ENCODE measurements at regions not wholly inside any gene's neighbourhood (a gene's known extent, or its start where the extent isn't known, plus 50 kb on each side); places are given as distances from the start of the nearest gene placed in this dataset.

GRCh38 chr2:234835738-234836137 lies 116.1 kb upstream of the SH3BP4 start:
- no peak for DNase-seq (ENCODE audit: low read depth)

- no peak for DNase-seq (ENCODE audit: low read depth)
These were observed 117.4 kb upstream of the SH3BP4 start for GRCh38 chr2:234834228-234834923.

DNA sequence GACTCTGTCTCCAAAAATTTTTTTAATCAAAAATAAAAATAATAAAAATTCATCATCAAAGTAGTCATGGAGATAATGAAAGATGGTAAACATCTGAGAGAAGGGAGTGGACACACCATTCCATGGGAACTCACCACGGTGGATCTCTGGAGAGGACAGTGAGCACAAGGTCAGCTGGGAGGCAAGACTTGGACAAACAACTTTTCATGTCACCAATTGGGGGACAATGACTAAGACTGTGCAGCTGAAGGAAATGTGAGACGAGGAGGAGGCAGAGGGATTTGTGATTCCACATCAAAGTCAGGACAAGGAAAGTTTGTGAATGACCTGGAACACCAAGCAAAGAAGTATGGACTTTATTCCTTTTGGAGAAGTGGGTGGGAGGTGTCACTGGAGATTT lies 121.0 kb upstream of the SH3BP4 start:
- DNase-seq (ENCODE audit: low read depth) = no peak

GRCh38 chr2:234829074-234829455 lies 122.8 kb upstream of the SH3BP4 start:
- no peak for DNase-seq (ENCODE audit: low read depth)

DNA sequence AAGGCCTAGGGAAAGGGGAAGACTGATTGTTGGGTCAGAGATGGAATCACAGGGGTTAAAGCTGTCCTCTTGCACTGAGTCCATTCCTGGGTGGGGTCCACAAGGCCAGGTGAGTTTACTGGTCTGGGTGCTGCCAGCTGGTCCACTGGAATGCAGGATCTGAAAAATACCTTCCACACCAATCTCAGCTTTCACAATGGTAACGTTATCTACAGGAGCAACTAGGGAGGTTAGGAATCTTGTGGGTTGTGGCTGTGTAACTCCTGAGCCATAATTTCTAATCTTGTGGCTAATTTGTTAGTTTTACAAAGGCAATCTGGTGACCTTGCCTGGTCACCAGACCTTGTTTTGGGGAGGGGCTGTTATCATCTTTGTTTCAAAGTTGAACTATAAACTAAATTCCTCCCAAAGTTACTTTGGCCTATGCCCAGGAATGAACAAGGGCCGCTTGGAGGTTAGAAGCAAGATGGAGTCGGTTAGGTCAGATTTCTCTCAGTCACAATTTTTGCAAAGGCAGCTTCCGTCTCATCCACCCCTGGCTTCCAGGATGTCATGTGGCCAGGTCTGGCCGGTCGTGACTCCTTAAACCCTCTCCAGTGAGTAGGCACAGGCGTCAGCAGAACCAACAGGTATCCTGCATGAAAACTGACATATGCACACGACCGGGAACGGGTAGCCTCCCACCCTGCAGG lies 123.3 kb upstream of the SH3BP4 start:
- no peak for DNase-seq (ENCODE audit: low read depth)

GRCh38 chr2:234827096-234827860 lies 124.5 kb upstream of the SH3BP4 start:
- DNase-seq (ENCODE audit: low read depth) = no peak

DNA sequence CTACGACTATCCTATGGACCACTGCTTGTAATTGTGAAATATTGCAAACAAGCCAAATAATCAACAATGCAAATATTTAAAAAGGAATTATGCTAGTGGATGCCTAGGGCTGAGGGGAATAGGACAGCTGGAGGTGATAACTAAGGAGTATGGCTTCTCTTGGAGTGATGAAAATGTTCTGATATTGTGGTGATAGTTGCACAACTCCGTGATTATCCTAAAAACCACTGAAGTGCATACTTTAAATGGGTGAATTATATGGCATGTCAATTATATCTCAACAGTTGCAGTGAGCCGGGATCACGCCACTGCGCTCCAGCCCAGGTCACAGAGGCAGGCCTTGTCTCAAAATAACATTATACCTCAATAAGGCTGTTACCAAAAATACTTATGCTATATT lies 125.1 kb upstream of the SH3BP4 start:
- DNase-seq (ENCODE audit: low read depth) = no peak

- no peak for DNase-seq (ENCODE audit: low read depth)
These were observed 126.2 kb upstream of the SH3BP4 start for GRCh38 chr2:234825616-234826015.

DNA sequence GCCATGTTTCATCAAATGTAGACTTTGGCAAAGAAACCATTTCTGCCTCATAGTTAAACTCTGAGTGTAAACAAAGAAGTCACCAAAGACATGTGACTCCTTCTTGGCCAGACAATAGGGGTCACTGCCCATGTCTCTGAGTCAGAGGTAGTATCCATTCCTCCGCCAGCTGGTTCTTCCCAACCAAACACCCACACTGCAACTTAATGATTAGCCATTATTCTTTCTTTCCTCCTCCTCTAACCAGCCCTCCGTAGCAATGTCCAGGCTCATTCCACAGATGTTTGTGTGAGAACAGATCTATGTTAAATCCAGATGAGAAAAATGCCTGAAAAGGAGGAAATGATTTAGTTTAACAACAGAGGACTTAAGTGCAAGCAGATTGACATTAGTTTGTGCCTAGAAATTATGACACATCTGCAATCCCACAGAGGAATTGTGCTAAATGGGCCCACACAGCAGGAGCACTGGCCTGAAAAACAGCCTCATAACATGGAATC lies 127.9 kb upstream of the SH3BP4 start:
- DNase-seq (ENCODE audit: low read depth) = no peak

- no peak for DNase-seq (ENCODE audit: low read depth)
These were observed 128.5 kb upstream of the SH3BP4 start for GRCh38 chr2:234823196-234823876.

DNA sequence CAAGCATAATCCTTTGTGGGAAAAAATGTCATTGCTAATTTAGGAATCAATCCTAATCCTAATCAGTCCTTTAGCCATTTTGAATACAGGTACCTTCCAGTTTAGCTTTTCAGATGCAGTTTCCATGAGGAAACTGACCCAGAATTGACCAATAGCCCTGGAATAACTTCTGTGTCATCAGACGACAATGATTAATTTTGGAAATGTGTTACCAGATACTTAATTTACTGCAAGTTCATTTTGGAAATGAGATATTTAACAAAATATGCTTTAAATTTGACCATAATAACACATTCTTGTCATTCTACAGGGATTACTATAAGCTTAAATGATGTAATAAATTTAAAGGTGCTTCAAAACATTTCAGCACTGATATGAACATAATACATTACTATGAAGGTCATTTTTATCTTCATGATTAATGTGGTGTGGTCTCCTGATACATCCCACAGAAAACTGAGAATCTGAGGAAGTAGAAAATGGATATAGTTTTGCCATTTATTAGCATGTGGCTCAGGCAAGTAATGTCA lies 129.8 kb upstream of the SH3BP4 start:
- DNase-seq (ENCODE audit: low read depth) = no peak

DNA sequence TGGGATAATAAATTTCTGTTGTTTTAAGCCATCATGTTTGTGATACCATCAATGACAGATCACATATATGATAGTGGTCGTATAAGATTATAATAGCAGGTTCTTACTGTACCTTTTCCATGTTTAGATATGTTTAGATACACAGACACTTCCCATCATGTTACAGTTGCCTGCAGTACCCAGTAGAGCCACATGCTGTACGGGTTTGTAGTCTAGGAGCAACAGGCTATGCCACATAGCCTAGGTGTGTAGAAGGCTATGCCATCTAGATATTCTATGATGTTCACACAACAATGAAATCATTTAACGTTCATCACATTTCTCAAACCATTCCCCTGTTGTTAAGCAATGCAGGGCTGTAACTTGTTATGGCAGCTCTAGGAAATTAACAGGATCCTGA lies 132.9 kb upstream of the SH3BP4 start:
- DNase-seq (ENCODE audit: low read depth) = no peak

GRCh38 chr2:234816491-234816890 lies 135.3 kb upstream of the SH3BP4 start:
- DNase-seq (ENCODE audit: low read depth) = no peak

DNA sequence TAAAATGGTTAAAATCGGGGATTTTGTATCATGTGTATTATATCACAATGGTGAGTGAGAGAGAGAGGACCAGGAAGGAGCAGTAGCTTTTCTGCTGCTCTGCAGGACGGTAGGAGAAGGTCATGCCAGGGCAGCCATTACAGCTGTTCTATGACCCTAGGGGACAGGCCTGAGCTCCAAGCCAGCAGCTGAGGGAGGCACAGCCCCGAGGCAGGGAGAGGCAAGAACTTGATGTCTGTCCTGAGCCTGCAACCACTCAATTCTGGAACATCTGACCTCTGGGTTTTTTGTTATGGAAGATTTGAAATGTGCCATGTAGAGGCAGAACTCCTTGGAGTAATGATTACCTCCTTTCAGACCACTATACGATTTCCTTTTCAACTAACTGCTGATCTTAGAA lies 135.8 kb upstream of the SH3BP4 start:
- no peak for DNase-seq (ENCODE audit: low read depth)

DNA sequence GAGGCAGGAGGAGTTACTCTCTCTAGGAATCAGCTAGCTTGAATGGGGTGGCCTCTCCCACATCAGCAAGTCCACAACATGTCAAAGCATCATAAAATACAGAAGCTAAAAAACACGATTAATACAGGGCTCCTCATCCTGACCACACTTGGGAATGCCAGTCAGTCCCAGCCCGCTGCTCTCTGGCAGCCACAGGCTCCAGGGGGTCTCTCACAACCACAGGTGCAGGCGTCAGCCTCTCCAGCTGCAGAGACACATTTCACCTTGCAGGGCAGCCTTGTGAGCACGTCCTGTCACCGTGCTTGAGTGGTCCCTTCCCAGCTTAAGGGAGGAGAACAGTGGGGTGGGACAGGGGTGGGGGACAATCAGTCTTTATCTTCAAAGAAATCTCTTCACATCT lies 137.4 kb upstream of the SH3BP4 start:
- DNase-seq (ENCODE audit: low read depth) = no peak

DNA sequence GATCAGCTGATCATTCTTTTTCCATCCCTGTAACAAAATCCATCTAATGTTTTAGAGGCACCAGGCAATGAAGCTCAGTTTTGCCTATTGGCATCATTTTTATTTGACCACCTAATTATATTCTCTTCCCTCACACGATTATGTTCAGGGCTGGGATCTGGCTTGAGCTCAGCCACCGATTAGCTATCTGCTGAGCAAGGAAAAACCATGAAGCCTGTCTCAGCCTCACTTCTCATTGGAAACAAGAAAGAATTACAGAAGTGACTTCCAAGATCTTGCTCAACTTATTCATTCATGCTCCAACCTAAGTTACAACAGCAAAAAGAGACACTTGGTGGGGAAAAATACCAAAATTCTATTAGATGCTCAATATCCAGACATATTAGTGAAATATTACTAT lies 139.0 kb upstream of the SH3BP4 start:
- DNase-seq (ENCODE audit: low read depth) = no peak

DNA sequence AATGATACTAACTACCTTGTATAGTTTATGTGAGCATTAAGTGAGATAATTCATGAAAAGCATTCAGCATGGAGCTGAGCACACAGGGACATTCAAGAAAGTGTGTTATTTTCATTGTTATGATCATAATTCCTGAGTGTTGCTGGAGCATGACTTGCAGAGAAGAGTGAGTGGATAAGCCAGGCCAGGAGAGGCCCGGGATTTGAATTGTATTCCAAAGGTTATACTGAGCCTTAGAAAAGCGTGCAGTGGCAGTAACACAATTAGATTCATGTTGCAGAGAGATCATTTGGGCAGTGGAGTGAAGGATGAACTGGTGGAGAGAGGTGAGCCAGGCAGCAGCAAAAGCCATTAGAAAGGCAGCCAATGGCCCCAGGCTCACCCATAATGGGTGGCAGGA lies 142.9 kb upstream of the SH3BP4 start:
- DNase-seq (ENCODE audit: low read depth) = no peak

GRCh38 chr2:234806818-234807217 lies 145.0 kb upstream of the SH3BP4 start:
- no peak for DNase-seq (ENCODE audit: low read depth)

DNA sequence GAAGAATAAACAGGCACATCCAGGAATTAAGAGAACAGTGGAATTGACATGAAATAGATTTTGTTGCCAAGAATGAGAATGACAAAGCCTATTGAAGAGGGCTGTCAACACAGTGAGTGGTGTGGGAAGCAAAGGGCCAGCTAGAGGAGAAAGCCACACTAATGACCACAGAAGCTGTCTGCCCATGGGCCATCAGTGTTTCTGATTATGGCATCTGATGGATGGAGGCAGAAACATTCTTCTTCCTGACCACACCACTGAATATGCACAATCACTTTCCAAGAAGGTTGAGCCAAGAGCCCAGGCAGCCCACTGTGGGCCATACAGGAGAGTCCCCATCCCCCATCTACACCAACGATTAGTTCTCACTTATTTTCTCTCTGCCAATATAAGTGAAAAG lies 146.0 kb upstream of the SH3BP4 start:
- DNase-seq (ENCODE audit: low read depth) = no peak

DNA sequence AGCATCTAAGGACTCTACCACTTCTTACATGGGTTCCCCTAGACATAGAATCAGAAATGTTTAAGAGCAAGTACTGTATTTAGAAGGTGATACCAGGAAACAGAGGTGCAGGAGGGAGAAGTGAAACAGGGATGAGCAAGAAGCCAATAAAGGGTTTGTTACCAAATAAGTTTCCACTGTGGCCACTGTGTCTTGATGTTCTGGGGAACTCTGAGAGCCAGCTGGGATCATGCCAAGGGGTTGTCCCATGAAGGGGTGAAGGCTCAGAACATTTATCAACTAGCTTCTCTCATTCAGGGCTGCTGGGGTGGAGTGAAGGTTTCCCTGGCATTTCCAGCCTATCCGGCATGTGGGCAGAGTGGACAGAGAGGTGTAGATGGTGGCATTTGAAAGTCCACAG lies 147.1 kb upstream of the SH3BP4 start:
- no peak for DNase-seq (ENCODE audit: low read depth)

DNA sequence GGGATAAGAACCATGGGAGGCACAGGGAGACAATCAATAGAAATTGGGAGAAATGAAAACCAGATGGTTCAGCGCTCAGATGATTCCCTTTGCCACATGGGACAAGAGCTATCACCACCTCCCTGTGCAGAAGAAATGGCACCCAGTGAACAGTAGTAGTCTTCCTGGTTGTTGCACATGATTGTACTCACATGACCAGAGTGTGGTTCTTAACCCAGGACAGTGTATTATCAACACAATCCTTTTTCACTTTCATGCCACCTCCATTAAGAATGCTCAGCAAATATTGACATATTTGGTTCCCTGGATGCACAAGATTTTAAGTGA lies 149.0 kb upstream of the SH3BP4 start:
- DNase-seq (ENCODE audit: low read depth) = no peak
